Coronary artery (tissue), 2 donors: ENCODE measurements at regions not wholly inside any gene's neighbourhood (a gene's known extent, or its start where the extent isn't known, plus 50 kb on each side); places are given as distances from the start of the nearest gene placed in this dataset.
"Not testable (repeated sequence)": the region's sequence is repeated elsewhere in the genome, so short reads cannot be mapped to it uniquely, and the experiment has no call there.

Experiments used
- DNase-seq: peaks from one replicate; pipeline ENCODE4 v3.0.0-alpha.2; 2017; ENCODE audit warnings: low spot score
- H3K27ac ChIP-seq, 2 donors: fragments of 200-600 bp; sonication (generic); one replicate each; pipeline ENCODE4 v1.5.1; 2016 to 2019
- H3K4me3 ChIP-seq: fragments of 200-600 bp; sonication (generic); 2 replicates; pipeline ENCODE4 v1.5.1; 2016; ENCODE audit warnings: mild to moderate bottlenecking, moderate library complexity
- CTCF ChIP-seq: fragments of 200-600 bp; sonication (generic); IDR thresholded peaks from one replicate; pipeline ENCODE4 v1.5.1; 2019; ENCODE audit warnings: antibody characterized with exemption

GRCh38 chr2:236370847-236371409, 106.7 kb upstream of the ASB18 start:
- TF ChIP-seq CTCF = no peak
- no peak overlapping the region for H3K4me3 ChIP-seq
- DNase-seq = no peak
- no peak overlapping the region for H3K27ac ChIP-seq

GRCh38 chr2:236375973-236376476, 111.8 kb upstream of the ASB18 start:
- TF ChIP-seq CTCF = no peak
- no peak for DNase-seq
- no peak overlapping the region for H3K27ac ChIP-seq
- H3K4me3 ChIP-seq = no peak overlapping the region

- no peak for TF ChIP-seq CTCF
- DNase-seq = no peak
- H3K27ac ChIP-seq = no peak overlapping the region
These were observed 112.5 kb upstream of the ASB18 start for GRCh38 chr2:236376566-236377244.

GRCh38 chr2:236380051-236380612, 115.9 kb upstream of the ASB18 start:
- no peak for DNase-seq
- Histone ChIP-seq H3K4me3 (no peak overlapping the region), H3K27ac (no peak overlapping the region)
- no peak for TF ChIP-seq CTCF

More at GRCh38 chr2:236376566-236377244, 112.5 kb upstream of the ASB18 start:
- no peak overlapping the region for H3K4me3 ChIP-seq

- H3K4me3 ChIP-seq, H3K27ac ChIP-seq, DNase-seq: not testable (repeated sequence)
These were observed 117.0 kb upstream of the ASB18 start for GRCh38 chr2:236381253-236381652.

GRCh38 chr2:236389284-236390216, 125.3 kb upstream of the ASB18 start:
- not testable (repeated sequence) for H3K27ac ChIP-seq, H3K4me3 ChIP-seq, DNase-seq

- TF ChIP-seq CTCF = no peak
- DNase-seq = peak; percentile 19
- Histone ChIP-seq H3K27ac (no peak overlapping the region), H3K4me3 (no peak overlapping the region)
These were observed 128.9 kb upstream of the ASB18 start for GRCh38 chr2:236393101-236393500.
